ENCODE measurements at regions not wholly inside any gene's neighbourhood (a gene's known extent, or its start where the extent isn't known, plus 50 kb on each side); places are given as distances from the start of the nearest gene placed in this dataset.

GRCh38 chr5:126253406-126253805 lies 169.8 kb upstream of the GRAMD2B start:
- Mint-ChIP-seq H3K36me3 (no peaks in the 10 kb centered on the region), H3K27ac (no peak overlapping the region), H3K9me3 (peaks cover 0 to 25% (median 9%) of the 10 kb centered on the region in 11 donors), H3K4me3 (no peak overlapping the region), H3K4me1 (no peaks in the 10 kb centered on the region), H3K27me3 (peaks cover 0 to 6% (median 3%) of the 10 kb centered on the region in 5 donors)
- H3K9me3 ChIP-seq (ENCODE audit: control insufficient read depth in 2 of 3, low read length in 3 of 3) = peaks cover 0 to 9% (median 0%) of the 10 kb centered on the region in 3 experiments
- ChIA-PET CTCF (no interaction called here), POLR2A (no interaction called here)
- no peak for DNase-seq
- H3K27ac ChIP-seq (ENCODE audit: low read depth, low read length) = no peak overlapping the region
- H3K27me3 ChIP-seq (ENCODE audit: control insufficient read depth in 2 of 2, insufficient read depth in 2 of 2, low read length in 2 of 2) = no peaks in the 10 kb centered on the region
- intact Hi-C loops (cut with micrococcal nuclease) = no loop called here
- no peak overlapping the region for H3K4me3 ChIP-seq (ENCODE audit: low read length)
- ATAC-seq = no peak
- no peaks in the 10 kb centered on the region for H3K36me3 ChIP-seq (ENCODE audit: control insufficient read depth in 2 of 3, insufficient read depth in 3 of 3, low read length in 3 of 3)
- H3K4me1 ChIP-seq (ENCODE audit: control insufficient read depth in 2 of 2, insufficient read depth in 2 of 2, low read length in 2 of 2) = no peaks in the 10 kb centered on the region

- DNase-seq (no peak), ATAC-seq (no peak)
- Histone ChIP-seq H3K4me3 (ENCODE audit: low read length) (no peak overlapping the region), H3K4me1 (ENCODE audit: control insufficient read depth in 2 of 2, insufficient read depth in 2 of 2, low read length in 2 of 2) (no peaks in the 10 kb centered on the region), H3K27me3 (ENCODE audit: control insufficient read depth in 2 of 2, insufficient read depth in 2 of 2, low read length in 2 of 2) (no peaks in the 10 kb centered on the region), H3K36me3 (ENCODE audit: control insufficient read depth in 2 of 3, insufficient read depth in 3 of 3, low read length in 3 of 3) (no peaks in the 10 kb centered on the region), H3K9me3 (ENCODE audit: control insufficient read depth in 2 of 3, low read length in 3 of 3) (no peaks in the 10 kb centered on the region), H3K27ac (ENCODE audit: low read depth, low read length) (no peak overlapping the region)
- intact Hi-C loops (cut with micrococcal nuclease) = no loop called here
- Mint-ChIP-seq H3K27ac (no peak overlapping the region), H3K36me3 (no peaks in the 10 kb centered on the region), H3K9me3 (peaks cover 0 to 31% (median 2%) of the 10 kb centered on the region in 11 donors), H3K4me3 (no peak overlapping the region), H3K27me3 (peaks cover 0 to 5% (median 0%) of the 10 kb centered on the region in 5 donors), H3K4me1 (no peaks in the 10 kb centered on the region)
- ChIA-PET CTCF (no interaction called here), POLR2A (no interaction called here)
Observed at GRCh38 chr5:126263591-126264184, 159.5 kb upstream of the GRAMD2B start.

GRCh38 chr5:126265917-126266316 lies 157.3 kb upstream of the GRAMD2B start:
- Histone ChIP-seq H3K4me3 (ENCODE audit: low read length) (no peak overlapping the region), H3K27me3 (ENCODE audit: control insufficient read depth in 2 of 2, insufficient read depth in 2 of 2, low read length in 2 of 2) (no peaks in the 10 kb centered on the region), H3K36me3 (ENCODE audit: control insufficient read depth in 2 of 3, insufficient read depth in 3 of 3, low read length in 3 of 3) (no peaks in the 10 kb centered on the region), H3K27ac (ENCODE audit: low read depth, low read length) (no peak overlapping the region), H3K9me3 (ENCODE audit: control insufficient read depth in 2 of 3, low read length in 3 of 3) (no peaks in the 10 kb centered on the region), H3K4me1 (ENCODE audit: control insufficient read depth in 2 of 2, insufficient read depth in 2 of 2, low read length in 2 of 2) (no peaks in the 10 kb centered on the region)
- Mint-ChIP-seq H3K27ac (no peak overlapping the region), H3K36me3 (no peaks in the 10 kb centered on the region), H3K4me3 (no peak overlapping the region), H3K27me3 (no peaks in the 10 kb centered on the region), H3K4me1 (no peaks in the 10 kb centered on the region), H3K9me3 (peaks cover 0 to 9% (median 0%) of the 10 kb centered on the region in 11 donors)
- no peak for ATAC-seq
- intact Hi-C loops (cut with micrococcal nuclease) = no loop called here
- no peak for DNase-seq
- ChIA-PET POLR2A (no interaction called here), CTCF (no interaction called here)

- POLR2A ChIA-PET = no interaction called here
Observed at GRCh38 chr5:126267438-126267837, 155.8 kb upstream of the GRAMD2B start.

GRCh38 chr5:126268697-126269315 lies 154.4 kb upstream of the GRAMD2B start:
- H3K4me1 ChIP-seq (ENCODE audit: control insufficient read depth in 2 of 2, insufficient read depth in 2 of 2, low read length in 2 of 2) = no peaks in the 10 kb centered on the region
- Mint-ChIP-seq H3K27ac (no peak overlapping the region), H3K9me3 (no peaks in the 10 kb centered on the region), H3K4me1 (no peaks in the 10 kb centered on the region), H3K36me3 (no peaks in the 10 kb centered on the region), H3K27me3 (no peaks in the 10 kb centered on the region), H3K4me3 (no peak overlapping the region)
- DNase-seq = no peak
- H3K4me3 ChIP-seq (ENCODE audit: low read length) = no peak overlapping the region
- no peaks in the 10 kb centered on the region for H3K9me3 ChIP-seq (ENCODE audit: control insufficient read depth in 2 of 3, low read length in 3 of 3)
- ATAC-seq = no peak
- ChIA-PET CTCF (no interaction called here), POLR2A (no interaction called here)
- no peaks in the 10 kb centered on the region for H3K36me3 ChIP-seq (ENCODE audit: control insufficient read depth in 2 of 3, insufficient read depth in 3 of 3, low read length in 3 of 3)
- intact Hi-C loops (cut with micrococcal nuclease) = no loop called here
- no peak overlapping the region for H3K27ac ChIP-seq (ENCODE audit: low read depth, low read length)
- H3K27me3 ChIP-seq (ENCODE audit: control insufficient read depth in 2 of 2, insufficient read depth in 2 of 2, low read length in 2 of 2) = no peaks in the 10 kb centered on the region

More at GRCh38 chr5:126267438-126267837, 155.8 kb upstream of the GRAMD2B start:
- Mint-ChIP-seq H3K27me3 (no peaks in the 10 kb centered on the region), H3K4me1 (no peaks in the 10 kb centered on the region), H3K36me3 (no peaks in the 10 kb centered on the region), H3K9me3 (no peaks in the 10 kb centered on the region), H3K4me3 (no peak overlapping the region), H3K27ac (no peak overlapping the region)
- ATAC-seq = no peak
- intact Hi-C loops (cut with micrococcal nuclease) = no loop called here
- CTCF ChIA-PET = no interaction called here
- Histone ChIP-seq H3K27ac (ENCODE audit: low read depth, low read length) (no peak overlapping the region), H3K4me3 (ENCODE audit: low read length) (no peak overlapping the region), H3K27me3 (ENCODE audit: control insufficient read depth in 2 of 2, insufficient read depth in 2 of 2, low read length in 2 of 2) (no peaks in the 10 kb centered on the region), H3K4me1 (ENCODE audit: control insufficient read depth in 2 of 2, insufficient read depth in 2 of 2, low read length in 2 of 2) (no peaks in the 10 kb centered on the region), H3K9me3 (ENCODE audit: control insufficient read depth in 2 of 3, low read length in 3 of 3) (no peaks in the 10 kb centered on the region), H3K36me3 (ENCODE audit: control insufficient read depth in 2 of 3, insufficient read depth in 3 of 3, low read length in 3 of 3) (no peaks in the 10 kb centered on the region)
- DNase-seq = no peak

GRCh38 chr5:126269511-126269910 lies 153.7 kb upstream of the GRAMD2B start:
- ChIA-PET CTCF (no interaction called here), POLR2A (no interaction called here)
- no peak for DNase-seq
- intact Hi-C loops (cut with micrococcal nuclease) = no loop called here
- Histone ChIP-seq H3K4me3 (ENCODE audit: low read length) (no peak overlapping the region), H3K36me3 (ENCODE audit: control insufficient read depth in 2 of 3, insufficient read depth in 3 of 3, low read length in 3 of 3) (no peaks in the 10 kb centered on the region), H3K9me3 (ENCODE audit: control insufficient read depth in 2 of 3, low read length in 3 of 3) (no peaks in the 10 kb centered on the region), H3K27me3 (ENCODE audit: control insufficient read depth in 2 of 2, insufficient read depth in 2 of 2, low read length in 2 of 2) (no peaks in the 10 kb centered on the region), H3K4me1 (ENCODE audit: control insufficient read depth in 2 of 2, insufficient read depth in 2 of 2, low read length in 2 of 2) (no peaks in the 10 kb centered on the region), H3K27ac (ENCODE audit: low read depth, low read length) (no peak overlapping the region)
- no peak for ATAC-seq
- Mint-ChIP-seq H3K36me3 (no peaks in the 10 kb centered on the region), H3K4me3 (no peak overlapping the region), H3K9me3 (peaks cover 0 to 1% (median 0%) of the 10 kb centered on the region in 11 donors), H3K27ac (no peak overlapping the region), H3K27me3 (no peaks in the 10 kb centered on the region), H3K4me1 (no peaks in the 10 kb centered on the region)

- Mint-ChIP-seq H3K4me1 (no peaks in the 10 kb centered on the region), H3K27me3 (no peaks in the 10 kb centered on the region), H3K9me3 (peaks cover 0 to 1% (median 0%) of the 10 kb centered on the region in 11 donors), H3K4me3 (no peak overlapping the region), H3K36me3 (no peaks in the 10 kb centered on the region), H3K27ac (no peak overlapping the region)
- Histone ChIP-seq H3K4me1 (ENCODE audit: control insufficient read depth in 2 of 2, insufficient read depth in 2 of 2, low read length in 2 of 2) (no peaks in the 10 kb centered on the region), H3K9me3 (ENCODE audit: control insufficient read depth in 2 of 3, low read length in 3 of 3) (no peaks in the 10 kb centered on the region), H3K27me3 (ENCODE audit: control insufficient read depth in 2 of 2, insufficient read depth in 2 of 2, low read length in 2 of 2) (no peaks in the 10 kb centered on the region), H3K4me3 (ENCODE audit: low read length) (no peak overlapping the region), H3K27ac (ENCODE audit: low read depth, low read length) (no peak overlapping the region), H3K36me3 (ENCODE audit: control insufficient read depth in 2 of 3, insufficient read depth in 3 of 3, low read length in 3 of 3) (no peaks in the 10 kb centered on the region)
- CTCF ChIA-PET = no interaction called here
- intact Hi-C loops (cut with micrococcal nuclease) = no loop called here
- POLR2A ChIA-PET = no interaction called here
- ATAC-seq (no peak), DNase-seq (no peak)
Observed at GRCh38 chr5:126271141-126271540, 152.1 kb upstream of the GRAMD2B start.

Data from naive thymus-derived CD4-positive, alpha-beta T cell (primary cell).